HepG2 (cell line): ENCODE measurements at regions not wholly inside any gene's neighbourhood (a gene's known extent, or its start where the extent isn't known, plus 50 kb on each side); places are given as distances from the start of the nearest gene placed in this dataset.

Experiments
- ASH2L ChIP-seq: fragments of 300-600, 200-600 bp; sonication (generic); IDR thresholded peaks from 2 replicates; pipeline ENCODE4 v1.7.0; 2017; ENCODE audit warnings: low read depth, mild to moderate bottlenecking, moderate library complexity, mixed read lengths, low read length; ENCODE audit not compliant: insufficient read length
- CENPT ChIP-seq: sonication (generic); formaldehyde crosslinking; IDR thresholded peaks from 2 replicates; pipeline ENCODE4 v1.8.0; 2022; ENCODE audit warnings: low read depth, mild to moderate bottlenecking, moderate library complexity, missing genetic modification reagents
- FOXP1 ChIP-seq, 2 experiments: fragments of 450-650 bp in 1 of 2; IDR thresholded peaks; 2 replicates each; pipeline ENCODE4 v1.6.1; 2017 to 2018; ENCODE audit warnings: antibody characterized with exemption in 1 of 2
- IKZF4 ChIP-seq: sonication (generic); formaldehyde crosslinking; IDR thresholded peaks from 2 replicates; pipeline ENCODE4 v1.5.1; 2020; ENCODE audit warnings: borderline replicate concordance, mild to moderate bottlenecking, low read depth, missing genetic modification reagents; ENCODE audit errors: not compliant biosample characterization
- KAT2B ChIP-seq: fragments of 150-350 bp; IDR thresholded peaks from 2 replicates; pipeline ENCODE4 v1.6.1; 2014; ENCODE audit warnings: low read depth, low read length, borderline replicate concordance
- MAF1 ChIP-seq: sonication (generic); formaldehyde crosslinking; IDR thresholded peaks from 2 replicates; pipeline ENCODE4 v1.5.0; 2020; ENCODE audit warnings: missing genetic modification reagents, borderline replicate concordance
- MAFF ChIP-seq: IDR thresholded peaks from 2 replicates; pipeline ENCODE4 v1.6.1; 2011; ENCODE audit warnings: low read depth, low read length, improper control_type of control experiment
- MED8 ChIP-seq: sonication (generic); formaldehyde crosslinking; IDR thresholded peaks from 2 replicates; pipeline ENCODE4 v1.8.1; 2023; ENCODE audit warnings: mild to moderate bottlenecking, missing genetic modification reagents; ENCODE audit not compliant: insufficient replicate concordance
- RARA ChIP-seq: IDR thresholded peaks from 2 replicates; pipeline ENCODE4 v1.6.1; 2016; ENCODE audit warnings: missing genetic modification reagents, missing compliant biosample characterization
- RXRB ChIP-seq: IDR thresholded peaks from 2 replicates; pipeline ENCODE4 v1.6.1; 2016; ENCODE audit warnings: borderline replicate concordance, missing genetic modification reagents, missing compliant biosample characterization
- SIN3A ChIP-seq: IDR thresholded peaks from 2 replicates; pipeline ENCODE4 v1.6.1; 2011; ENCODE audit warnings: low read depth, mild to moderate bottlenecking, control low read depth, low read length, borderline replicate concordance
- TP53 ChIP-seq: sonication (generic); formaldehyde crosslinking; conservative IDR thresholded peaks from 2 replicates; pipeline ENCODE4 v1.4.0; 2020; ENCODE audit warnings: missing genetic modification reagents
- WIZ ChIP-seq: sonication (generic); formaldehyde crosslinking; IDR thresholded peaks from 2 replicates; pipeline ENCODE4 v1.5.1; 2020; ENCODE audit warnings: mild to moderate bottlenecking, missing genetic modification reagents
- ZNF333 ChIP-seq: sonication (generic); formaldehyde crosslinking; IDR thresholded peaks from 2 replicates; pipeline ENCODE4 v1.4.0; 2020; ENCODE audit warnings: mild to moderate bottlenecking, missing genetic modification reagents, borderline replicate concordance
- ZNF350 ChIP-seq: sonication (generic); formaldehyde crosslinking; IDR thresholded peaks from 2 replicates; pipeline ENCODE4 v1.4.0; 2020; ENCODE audit warnings: mild to moderate bottlenecking, low read depth, missing genetic modification reagents, borderline replicate concordance
- ZNF431 ChIP-seq: sonication (generic); formaldehyde crosslinking; IDR thresholded peaks from 2 replicates; pipeline ENCODE4 v1.9.0; 2022; ENCODE audit warnings: missing genetic modification reagents, low read depth, mild to moderate bottlenecking, borderline replicate concordance
- ZNF484 ChIP-seq: sonication (generic); formaldehyde crosslinking; IDR thresholded peaks from 2 replicates; pipeline ENCODE4 v1.5.1; 2020; ENCODE audit warnings: mild to moderate bottlenecking, low read depth, missing genetic modification reagents, borderline replicate concordance
- ZNF570 ChIP-seq: sonication (generic); formaldehyde crosslinking; IDR thresholded peaks from 2 replicates; pipeline ENCODE4 v1.4.0; 2020; ENCODE audit warnings: mild to moderate bottlenecking, missing genetic modification reagents, borderline replicate concordance
- ZNF7 ChIP-seq: IDR thresholded peaks from 2 replicates; pipeline ENCODE4 v1.6.1; 2016; ENCODE audit warnings: missing biosample characterization, missing genetic modification reagents
- ZNF780A ChIP-seq: sonication (generic); formaldehyde crosslinking; IDR thresholded peaks from 2 replicates; pipeline ENCODE4 v1.8.0; 2022; ENCODE audit warnings: mild to moderate bottlenecking, missing genetic modification reagents, moderate library complexity
- ZNF839 ChIP-seq: sonication (generic); formaldehyde crosslinking; IDR thresholded peaks from 2 replicates; pipeline ENCODE4 v1.4.0; 2020; ENCODE audit warnings: missing genetic modification reagents, mild to moderate bottlenecking, borderline replicate concordance
- TF ChIP-seq, protein P1 (sequence below): sonication (generic); formaldehyde crosslinking; IDR thresholded peaks from 2 replicates; pipeline ENCODE4 v1.8.0; 2022; ENCODE audit warnings: missing genetic modification reagents, mild to moderate bottlenecking, inconsistent platforms, borderline replicate concordance
- TF ChIP-seq, protein P2 (sequence below): sonication (generic); formaldehyde crosslinking; IDR thresholded peaks from 2 replicates; pipeline ENCODE4 v1.5.0; 2020; ENCODE audit warnings: missing genetic modification reagents, mild to moderate bottlenecking, borderline replicate concordance
- TF ChIP-seq, protein P3 (sequence below): sonication (generic); formaldehyde crosslinking; IDR thresholded peaks from 2 replicates; pipeline ENCODE4 v1.4.0; 2020; ENCODE audit warnings: missing genetic modification reagents
- TF ChIP-seq, protein P4 (sequence below): IDR thresholded peaks from 2 replicates; pipeline ENCODE4 v1.6.1; 2016; ENCODE audit warnings: low read depth, borderline replicate concordance

DNA sequence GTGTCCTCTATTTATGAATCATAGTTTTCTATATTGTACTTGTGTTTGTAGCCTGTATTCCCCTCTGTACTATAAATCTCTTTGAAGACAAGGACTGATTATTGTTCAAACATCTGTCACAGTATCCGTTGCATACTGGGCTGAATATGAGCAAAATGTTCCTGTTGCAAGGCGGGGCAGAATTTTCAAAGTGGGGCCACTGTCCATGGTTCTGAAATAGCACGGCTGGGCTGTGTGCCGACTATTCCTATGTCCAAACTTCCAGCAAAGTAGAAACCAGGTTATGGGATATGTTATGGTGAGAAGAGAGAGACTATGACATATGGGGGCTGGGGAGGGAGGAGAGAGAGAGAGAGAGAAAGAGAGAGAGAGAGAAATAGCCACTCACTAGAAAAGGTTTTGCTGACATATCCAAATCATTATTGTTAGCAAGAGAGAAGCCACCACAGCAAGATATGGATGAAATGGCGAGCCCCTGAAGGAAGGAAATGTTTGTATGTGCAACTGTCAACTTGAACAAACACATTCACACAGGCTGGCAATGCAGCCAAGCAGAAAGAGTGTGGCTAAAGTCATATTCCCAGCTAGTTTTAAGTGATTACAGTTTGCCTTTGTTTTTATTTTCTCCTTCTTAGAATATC lies 107.0 kb upstream of the GPR12 start (continued):
- no peak for TF ChIP-seq ZNF350 (CRISPR knock-in tag)
- TF ChIP-seq ZNF484 (CRISPR knock-in tag): no peak
- no peak for TF ChIP-seq MED8
- peak; percentile 47; the same call in 1 of the 2 replicates for TF ChIP-seq WIZ (CRISPR knock-in tag)
- TF ChIP-seq, protein P1, sequence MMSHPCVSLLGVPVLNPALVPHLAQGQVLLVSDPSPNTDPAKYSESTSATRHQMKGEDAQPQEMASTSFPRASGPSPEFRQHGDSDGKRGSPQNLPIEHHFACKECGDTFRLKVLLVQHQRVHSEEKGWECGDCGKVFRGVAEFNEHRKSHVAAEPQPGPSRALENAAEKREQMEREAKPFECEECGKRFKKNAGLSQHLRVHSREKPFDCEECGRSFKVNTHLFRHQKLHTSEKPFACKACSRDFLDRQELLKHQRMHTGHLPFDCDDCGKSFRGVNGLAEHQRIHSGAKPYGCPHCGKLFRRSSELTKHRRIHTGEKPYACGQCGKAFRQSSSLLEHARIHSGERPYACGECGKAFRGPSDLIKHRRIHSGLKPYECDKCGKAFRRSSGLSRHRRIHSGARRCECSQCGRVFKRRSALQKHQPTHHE: no peak
- TF ChIP-seq ZNF839 (CRISPR knock-in tag): no peak
- TF ChIP-seq, protein P2, sequence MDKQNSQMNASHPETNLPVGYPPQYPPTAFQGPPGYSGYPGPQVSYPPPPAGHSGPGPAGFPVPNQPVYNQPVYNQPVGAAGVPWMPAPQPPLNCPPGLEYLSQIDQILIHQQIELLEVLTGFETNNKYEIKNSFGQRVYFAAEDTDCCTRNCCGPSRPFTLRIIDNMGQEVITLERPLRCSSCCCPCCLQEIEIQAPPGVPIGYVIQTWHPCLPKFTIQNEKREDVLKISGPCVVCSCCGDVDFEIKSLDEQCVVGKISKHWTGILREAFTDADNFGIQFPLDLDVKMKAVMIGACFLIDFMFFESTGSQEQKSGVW (CRISPR knock-in tag): no peak
- TF ChIP-seq KAT2B: no peak
- TF ChIP-seq ZNF7 (CRISPR knock-in tag): no peak
- TF ChIP-seq MAFF: peak; percentile 34; the same call in 1 of the 2 replicates
- TF ChIP-seq, protein P3, sequence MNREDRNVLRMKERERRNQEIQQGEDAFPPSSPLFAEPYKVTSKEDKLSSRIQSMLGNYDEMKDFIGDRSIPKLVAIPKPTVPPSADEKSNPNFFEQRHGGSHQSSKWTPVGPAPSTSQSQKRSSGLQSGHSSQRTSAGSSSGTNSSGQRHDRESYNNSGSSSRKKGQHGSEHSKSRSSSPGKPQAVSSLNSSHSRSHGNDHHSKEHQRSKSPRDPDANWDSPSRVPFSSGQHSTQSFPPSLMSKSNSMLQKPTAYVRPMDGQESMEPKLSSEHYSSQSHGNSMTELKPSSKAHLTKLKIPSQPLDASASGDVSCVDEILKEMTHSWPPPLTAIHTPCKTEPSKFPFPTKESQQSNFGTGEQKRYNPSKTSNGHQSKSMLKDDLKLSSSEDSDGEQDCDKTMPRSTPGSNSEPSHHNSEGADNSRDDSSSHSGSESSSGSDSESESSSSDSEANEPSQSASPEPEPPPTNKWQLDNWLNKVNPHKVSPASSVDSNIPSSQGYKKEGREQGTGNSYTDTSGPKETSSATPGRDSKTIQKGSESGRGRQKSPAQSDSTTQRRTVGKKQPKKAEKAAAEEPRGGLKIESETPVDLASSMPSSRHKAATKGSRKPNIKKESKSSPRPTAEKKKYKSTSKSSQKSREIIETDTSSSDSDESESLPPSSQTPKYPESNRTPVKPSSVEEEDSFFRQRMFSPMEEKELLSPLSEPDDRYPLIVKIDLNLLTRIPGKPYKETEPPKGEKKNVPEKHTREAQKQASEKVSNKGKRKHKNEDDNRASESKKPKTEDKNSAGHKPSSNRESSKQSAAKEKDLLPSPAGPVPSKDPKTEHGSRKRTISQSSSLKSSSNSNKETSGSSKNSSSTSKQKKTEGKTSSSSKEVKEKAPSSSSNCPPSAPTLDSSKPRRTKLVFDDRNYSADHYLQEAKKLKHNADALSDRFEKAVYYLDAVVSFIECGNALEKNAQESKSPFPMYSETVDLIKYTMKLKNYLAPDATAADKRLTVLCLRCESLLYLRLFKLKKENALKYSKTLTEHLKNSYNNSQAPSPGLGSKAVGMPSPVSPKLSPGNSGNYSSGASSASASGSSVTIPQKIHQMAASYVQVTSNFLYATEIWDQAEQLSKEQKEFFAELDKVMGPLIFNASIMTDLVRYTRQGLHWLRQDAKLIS (CRISPR knock-in tag): no peak
- no peak for TF ChIP-seq CENPT (CRISPR knock-in tag)
- TF ChIP-seq ZNF333: no peak
- no peak for TF ChIP-seq IKZF4 (CRISPR knock-in tag)
- TF ChIP-seq ASH2L: no peak
- no peak for TF ChIP-seq MAF1 (CRISPR knock-in tag)
- TF ChIP-seq, protein P4, sequence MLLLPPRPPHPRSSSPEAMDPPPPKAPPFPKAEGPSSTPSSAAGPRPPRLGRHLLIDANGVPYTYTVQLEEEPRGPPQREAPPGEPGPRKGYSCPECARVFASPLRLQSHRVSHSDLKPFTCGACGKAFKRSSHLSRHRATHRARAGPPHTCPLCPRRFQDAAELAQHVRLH (CRISPR knock-in tag): no peak
- no peak for TF ChIP-seq TP53 (CRISPR knock-in tag)
- TF ChIP-seq ZNF431: no peak
- TF ChIP-seq ZNF780A (CRISPR knock-in tag): no peak
- TF ChIP-seq RARA (CRISPR knock-in tag): no peak
- no peak for TF ChIP-seq SIN3A
- no peak for TF ChIP-seq RXRB (CRISPR knock-in tag)
- TF ChIP-seq FOXP1 (IDR thresholded peaks at IDR 0.05): no peak
- no peak for TF ChIP-seq FOXP1 (CRISPR knock-in tag; IDR thresholded peaks at IDR 0.05)
- no peak for TF ChIP-seq ZNF570 (CRISPR knock-in tag)
